IMR-90 (cell line): ENCODE measurements at regions not wholly inside any gene's neighbourhood (a gene's known extent, or its start where the extent isn't known, plus 50 kb on each side); places are given as distances from the start of the nearest gene placed in this dataset.

Experiments
- ATAC-seq: fragments of 200-7000 bp; cut with Tn5 transposase; 2 replicates; pipeline ENCODE4 v1.9.1; 2020; ENCODE audit warnings: low read depth, mild to moderate bottlenecking, moderate library complexity
- BruUV-seq: library from RNA; stranded (reverse); fragments of 400-500 nt; replicated peaks from 2 replicates; lab custom pipeline; 2021; lab: Mats Ljungman, UMichigan
- CTCF ChIA-PET: fragments of 300-600 bp; formaldehyde crosslinking; extraction: SDS; loops from one replicate; lab custom pipeline; 2021; ENCODE audit warnings: antibody characterized with exemption; lab: Yijun Ruan, JAX
- POLR2A ChIA-PET: fragments of 300-600 bp; sonication (Branson Sonifier 250); formaldehyde crosslinking; loops from one replicate; lab custom pipeline; 2022; ENCODE audit warnings: antibody characterized with exemption; ENCODE audit not compliant: unreplicated experiment; lab: Charles Lee
- DNase-seq: peaks from one replicate; pipeline ENCODE4 v3.0.0; 2013
- H2AFZ ChIP-seq: replicated peaks from 2 replicates; pipeline ENCODE3; 2013; ENCODE audit warnings: low read length, mild to moderate bottlenecking; ENCODE audit not compliant: poor library complexity
- H2AK5ac ChIP-seq: 2 replicates; pipeline ENCODE4 v1.6.1; 2013; ENCODE audit warnings: low read depth, low read length, inconsistent platforms
- H2AK9ac ChIP-seq: replicated peaks from 2 replicates; pipeline ENCODE3; 2013; ENCODE audit warnings: mild to moderate bottlenecking, low read depth, low read length, moderate library complexity; ENCODE audit not compliant: poor library complexity
- H2BK120ac ChIP-seq: 2 replicates; pipeline ENCODE4 v1.6.1; 2013; ENCODE audit warnings: low read depth, low read length, inconsistent platforms
- H2BK15ac ChIP-seq: 3 replicates; pipeline ENCODE4 v1.6.1; 2013; ENCODE audit warnings: low read depth, low read length, inconsistent platforms
- H2BK20ac ChIP-seq: 2 replicates; pipeline ENCODE4 v1.6.1; 2013; ENCODE audit warnings: low read depth, mild to moderate bottlenecking, inconsistent platforms, low read length, moderate library complexity
- H2BK5ac ChIP-seq: 2 replicates; pipeline ENCODE4 v1.6.1; 2013; ENCODE audit warnings: mild to moderate bottlenecking, low read depth, low read length, inconsistent platforms; ENCODE audit not compliant: poor library complexity, severe bottlenecking
- H3K14ac ChIP-seq: replicated peaks from 2 replicates; pipeline ENCODE4 v1.6.1; 2013; ENCODE audit warnings: low read depth, low read length, inconsistent platforms
- H3K18ac ChIP-seq: 2 replicates; pipeline ENCODE4 v1.6.1; 2013; ENCODE audit warnings: low read depth, low read length, control low read depth
- H3K23ac ChIP-seq: 2 replicates; pipeline ENCODE4 v1.6.1; 2013; ENCODE audit warnings: low read depth, low read length, inconsistent platforms
- H3K27ac ChIP-seq: 2 replicates; pipeline ENCODE4 v1.5.1; 2013; ENCODE audit warnings: mild to moderate bottlenecking, control low read depth, low read length; ENCODE audit not compliant: insufficient read depth
- H3K27me3 ChIP-seq: 2 replicates; pipeline ENCODE4 v1.6.1; 2013; ENCODE audit warnings: low read length; ENCODE audit not compliant: control insufficient read depth, insufficient read depth
- H3K36me3 ChIP-seq: 2 replicates; pipeline ENCODE4 v1.6.1; 2013; ENCODE audit warnings: low read length, mixed read lengths; ENCODE audit not compliant: control insufficient read depth, insufficient read depth
- H3K4ac ChIP-seq: 2 replicates; pipeline ENCODE4 v1.6.1; 2013; ENCODE audit warnings: low read depth, low read length, inconsistent platforms
- H3K4me1 ChIP-seq: 2 replicates; pipeline ENCODE4 v1.6.1; 2013; ENCODE audit warnings: low read length, mixed read lengths; ENCODE audit not compliant: control insufficient read depth, insufficient read depth
- H3K4me2 ChIP-seq: 2 replicates; pipeline ENCODE4 v1.6.1; 2013; ENCODE audit warnings: low read depth, mild to moderate bottlenecking, control low read depth, low read length, moderate library complexity
- H3K4me3 ChIP-seq: 2 replicates; pipeline ENCODE4 v1.5.1; 2013; ENCODE audit warnings: low read depth, mild to moderate bottlenecking, control low read depth, low read length, moderate library complexity; ENCODE audit not compliant: insufficient read depth
- H3K56ac ChIP-seq: 2 replicates; pipeline ENCODE4 v1.6.1; 2013; ENCODE audit warnings: low read length, inconsistent platforms; ENCODE audit not compliant: insufficient read depth; ENCODE audit errors: extremely low read depth
- H3K79me1 ChIP-seq, 2 experiments: 2 replicates each; pipeline ENCODE4 v1.6.1; 2013; ENCODE audit warnings: low read length in 2 of 2, inconsistent platforms in 1 of 2, low read depth in 1 of 2
- H3K9ac ChIP-seq: 2 replicates; pipeline ENCODE4 v1.6.1; 2013; ENCODE audit warnings: low read depth, low read length, control low read depth
- H3K9me1 ChIP-seq: 2 replicates; pipeline ENCODE4 v1.6.1; 2013; ENCODE audit warnings: low read length, inconsistent platforms; ENCODE audit not compliant: insufficient read depth
- H3K9me3 ChIP-seq: 2 replicates; pipeline ENCODE4 v1.6.1; 2013; ENCODE audit warnings: low read length; ENCODE audit not compliant: control insufficient read depth, insufficient read depth
- H4K20me1 ChIP-seq: 2 replicates; pipeline ENCODE4 v1.6.1; 2013; ENCODE audit warnings: low read length, inconsistent platforms; ENCODE audit not compliant: insufficient read depth
- H4K5ac ChIP-seq: 2 replicates; pipeline ENCODE4 v1.6.1; 2013; ENCODE audit warnings: mild to moderate bottlenecking, low read depth, low read length, control low read depth
- H4K8ac ChIP-seq, 2 experiments: 2 replicates each; pipeline ENCODE4 v1.6.1; 2013; ENCODE audit warnings: low read depth in 2 of 2, low read length in 2 of 2, control low read depth in 1 of 2, inconsistent platforms in 1 of 2
- H4K91ac ChIP-seq: 2 replicates; pipeline ENCODE4 v1.6.1; 2013; ENCODE audit warnings: low read depth, low read length, inconsistent platforms; ENCODE audit not compliant: insufficient read depth
- FOS ChIP-seq: fragments of 150-350 bp; IDR thresholded peaks from 2 replicates; pipeline ENCODE4 v1.6.1; 2016; ENCODE audit warnings: low read depth, low read length
- POLR2A ChIP-seq: IDR thresholded peaks from 2 replicates; pipeline ENCODE4 v1.6.1; 2012; ENCODE audit warnings: mild to moderate bottlenecking, low read depth, low read length
- RAD21 ChIP-seq: IDR thresholded peaks from 2 replicates; pipeline ENCODE4 v1.6.1; 2012; ENCODE audit warnings: low read length, improper control_type of control experiment
- USF2 ChIP-seq: fragments of 150-350 bp; IDR thresholded peaks from 2 replicates; pipeline ENCODE4 v1.6.1; 2017; ENCODE audit warnings: mild to moderate bottlenecking, antibody characterized with exemption, low read length, low read depth
- WGBS, 2 experiments: methylation state at CpG; one replicate each; pipeline versions ENCODE4 v1.1.5 to v1.1.7; 2013; ENCODE audit warnings: missing lambda C conversion rate in 2 of 2; ENCODE audit not compliant: insufficient read length in 1 of 2; ENCODE audit errors: extremely low coverage in 2 of 2; 5-methylcytosine and 5-hydroxymethylcytosine counted together
- dilution Hi-C: fragments of 300-500 bp; cut with HindIII; formaldehyde crosslinking; loops from one replicate; pipeline ENCODE4 v1.14.3; 2018; ENCODE audit warnings: low sequenced_read_pairs; ENCODE audit not compliant: unreplicated experiment
- in situ Hi-C: fragments of 300-500 bp; cut with MboI; formaldehyde crosslinking; loops from 3 replicates; pipeline ENCODE4 v1.14.3; 2019; ENCODE audit warnings: low sequenced_read_pairs, inconsistent platforms, mixed read lengths
- intact Hi-C: fragments of 100-400 bp; cut with micrococcal nuclease; formaldehyde crosslinking; loops from 2 replicates; pipeline ENCODE4 v1.10.0; 2022

- POLR2A ChIA-PET: no interaction called here
- H2AK5ac ChIP-seq: no peak overlapping the region
These were observed 121.5 kb downstream of the HMHB1 start for GRCh38 chr5:143933451-143933850.

More at GRCh38 chr5:143933451-143933850, 121.5 kb downstream of the HMHB1 start:
- no peak overlapping the region for H2BK5ac ChIP-seq
- no peak overlapping the region for H3K4me2 ChIP-seq
- no TSS peak for BruUV-seq
- no peaks in the 10 kb centered on the region for H3K79me1 ChIP-seq
- no peak overlapping the region for H3K4me3 ChIP-seq
- H3K27ac ChIP-seq: no peak overlapping the region
- H2AFZ ChIP-seq: no peak overlapping the region
- no peak for DNase-seq
- CTCF ChIA-PET: no interaction called here
- H2BK15ac ChIP-seq: no peak overlapping the region
- no peaks in the 10 kb centered on the region for H4K20me1 ChIP-seq
- H3K18ac ChIP-seq: no peak overlapping the region
- in situ Hi-C loops (no loop called here), dilution Hi-C loops (no loop called here), intact Hi-C loops (no loop called here)
- H2BK20ac ChIP-seq: no peak overlapping the region
- no peak overlapping the region for H3K14ac ChIP-seq
- no peak overlapping the region for H3K23ac ChIP-seq
- no peaks in the 10 kb centered on the region for H3K27me3 ChIP-seq
- H3K36me3 ChIP-seq: no peaks in the 10 kb centered on the region
- no peak overlapping the region for H3K9ac ChIP-seq
- H3K9me3 ChIP-seq: peaks cover 7% of the 10 kb centered on the region
- H3K4me1 ChIP-seq: no peaks in the 10 kb centered on the region
- no peak overlapping the region for H4K91ac ChIP-seq
- no peak overlapping the region for H4K8ac ChIP-seq
- no peak overlapping the region for H3K56ac ChIP-seq
- no peak overlapping the region for H3K4ac ChIP-seq
- H4K5ac ChIP-seq: no peak overlapping the region
- no peak for ATAC-seq
- no CpG with 5 or more reads among the region's 3 CpGs for WGBS, 2 experiments
- no peak overlapping the region for H2BK120ac ChIP-seq
- H2AK9ac ChIP-seq: no peak overlapping the region
- TF ChIP-seq USF2: no peak
- no peak for TF ChIP-seq RAD21
- TF ChIP-seq FOS: no peak
- no peak for TF ChIP-seq POLR2A
- H3K9me1 ChIP-seq: peaks cover 5% of the 10 kb centered on the region; the same call in 1 of the 2 replicates
